ENCODE measurements at regions not wholly inside any gene's neighbourhood (a gene's known extent, or its start where the extent isn't known, plus 50 kb on each side); places are given as distances from the start of the nearest gene placed in this dataset.

DNA sequence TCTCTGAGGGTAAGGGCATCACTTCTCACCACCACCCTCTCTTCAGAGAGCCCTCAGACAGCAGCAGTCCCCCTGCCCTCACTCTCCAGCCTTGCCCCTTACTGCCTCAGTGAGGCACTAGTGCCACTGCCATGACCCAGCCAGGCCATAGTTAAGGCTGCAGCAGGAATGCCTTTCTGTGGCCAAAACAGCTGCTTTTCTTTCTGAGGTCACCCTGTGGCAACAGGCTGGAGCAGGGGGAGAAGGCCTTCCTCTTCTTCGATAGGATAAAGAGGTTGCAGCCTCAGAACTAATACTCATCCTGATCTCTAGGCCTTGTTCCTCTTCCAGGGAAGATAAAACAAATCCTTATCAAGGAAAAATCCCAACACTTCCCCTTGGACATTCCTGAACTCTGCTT is 56.8 kb upstream of the ECI2 start:
- no peak for DNase-seq (ENCODE audit: insufficient read length, low spot score)
- TF ChIP-seq, protein P1, sequence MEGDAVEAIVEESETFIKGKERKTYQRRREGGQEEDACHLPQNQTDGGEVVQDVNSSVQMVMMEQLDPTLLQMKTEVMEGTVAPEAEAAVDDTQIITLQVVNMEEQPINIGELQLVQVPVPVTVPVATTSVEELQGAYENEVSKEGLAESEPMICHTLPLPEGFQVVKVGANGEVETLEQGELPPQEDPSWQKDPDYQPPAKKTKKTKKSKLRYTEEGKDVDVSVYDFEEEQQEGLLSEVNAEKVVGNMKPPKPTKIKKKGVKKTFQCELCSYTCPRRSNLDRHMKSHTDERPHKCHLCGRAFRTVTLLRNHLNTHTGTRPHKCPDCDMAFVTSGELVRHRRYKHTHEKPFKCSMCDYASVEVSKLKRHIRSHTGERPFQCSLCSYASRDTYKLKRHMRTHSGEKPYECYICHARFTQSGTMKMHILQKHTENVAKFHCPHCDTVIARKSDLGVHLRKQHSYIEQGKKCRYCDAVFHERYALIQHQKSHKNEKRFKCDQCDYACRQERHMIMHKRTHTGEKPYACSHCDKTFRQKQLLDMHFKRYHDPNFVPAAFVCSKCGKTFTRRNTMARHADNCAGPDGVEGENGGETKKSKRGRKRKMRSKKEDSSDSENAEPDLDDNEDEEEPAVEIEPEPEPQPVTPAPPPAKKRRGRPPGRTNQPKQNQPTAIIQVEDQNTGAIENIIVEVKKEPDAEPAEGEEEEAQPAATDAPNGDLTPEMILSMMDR (IDR thresholded peaks at IDR 0.05; ENCODE audit: insufficient read depth, missing control alignments): no peak
- no peak for FAIRE-seq

GRCh38 chr6:4191271-4191721 is 55.9 kb upstream of the ECI2 start:
- DNase-seq (ENCODE audit: insufficient read length, low spot score) (no peak), FAIRE-seq (no peak)
- TF ChIP-seq, protein P1 (IDR thresholded peaks at IDR 0.05; ENCODE audit: insufficient read depth, missing control alignments): no peak

- DNase-seq (ENCODE audit: insufficient read length, low spot score) (no peak), FAIRE-seq (no peak)
- TF ChIP-seq, protein P1 (IDR thresholded peaks at IDR 0.05; ENCODE audit: insufficient read depth, missing control alignments): no peak
Observed at GRCh38 chr6:4189249-4189648, 53.9 kb upstream of the ECI2 start.

DNA sequence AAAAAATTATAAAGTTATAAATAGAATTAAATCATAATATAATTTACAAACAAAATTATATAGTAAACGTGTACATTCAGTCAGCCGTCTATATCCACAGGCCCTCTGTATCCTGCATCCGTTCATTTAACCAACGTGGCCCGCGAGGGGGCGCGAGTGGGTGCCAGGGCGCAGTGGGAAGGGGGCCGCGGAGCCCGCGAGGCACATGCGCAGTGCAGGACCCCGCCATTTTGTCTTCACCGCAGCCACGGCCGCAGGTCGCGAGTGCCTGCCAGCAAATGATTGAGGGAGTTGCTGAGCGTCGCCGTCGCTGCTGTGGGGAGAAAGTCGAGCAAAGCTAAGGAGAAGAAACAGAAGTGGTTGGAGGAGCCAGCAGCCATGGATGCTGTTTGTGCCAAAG is 53.4 kb upstream of the ECI2 start:
- TF ChIP-seq, protein P1 (IDR thresholded peaks at IDR 0.05; ENCODE audit: insufficient read depth, missing control alignments): no peak
- FAIRE-seq (no peak), DNase-seq (ENCODE audit: insufficient read length, low spot score) (no peak)

GRCh38 chr6:4187480-4187879 is 52.1 kb upstream of the ECI2 start:
- FAIRE-seq (no peak), DNase-seq (ENCODE audit: insufficient read length, low spot score) (no peak)
- TF ChIP-seq, protein P1 (IDR thresholded peaks at IDR 0.05; ENCODE audit: insufficient read depth, missing control alignments): no peak

- FAIRE-seq (no peak), DNase-seq (ENCODE audit: insufficient read length, low spot score) (no peak)
- TF ChIP-seq, protein P1 (IDR thresholded peaks at IDR 0.05; ENCODE audit: insufficient read depth, missing control alignments): no peak
Observed at GRCh38 chr6:4186385-4186784, 51.0 kb upstream of the ECI2 start.

DNA sequence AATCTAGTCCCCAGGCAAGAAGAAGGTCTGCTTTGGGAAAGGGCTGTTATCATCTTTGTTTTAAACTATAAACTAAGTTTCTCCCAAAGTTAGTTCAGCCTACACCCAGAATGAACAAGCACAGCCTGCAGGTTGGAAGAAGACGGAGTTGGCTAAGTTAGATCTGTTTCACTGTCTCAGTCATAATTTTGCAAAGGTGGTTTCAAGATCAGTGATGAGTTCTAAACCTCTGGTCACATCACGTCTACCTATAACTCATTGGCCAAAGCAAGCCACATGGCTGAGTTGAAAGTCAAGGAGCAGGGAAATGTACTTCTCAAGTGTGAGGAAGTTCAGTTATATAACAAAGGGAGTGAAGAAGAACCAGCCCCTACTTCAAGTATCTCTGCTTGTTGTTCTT is 50.5 kb upstream of the ECI2 start:
- DNase-seq (ENCODE audit: insufficient read length, low spot score) (no peak), FAIRE-seq (no peak)
- TF ChIP-seq, protein P1 (IDR thresholded peaks at IDR 0.05; ENCODE audit: insufficient read depth, missing control alignments): no peak

Data from D721Med (cell line).